SK-N-SH treated with all-trans-retinoic acid at 6 μM for 48 hours (cell line): ENCODE measurements at regions not wholly inside any gene's neighbourhood (a gene's known extent, or its start where the extent isn't known, plus 50 kb on each side); places are given as distances from the start of the nearest gene placed in this dataset.

Source experiments
- ARNTL ChIP-seq: fragments of 450-650 bp; formaldehyde crosslinking; IDR thresholded peaks from 2 replicates; pipeline ENCODE4 v1.5.0; 2020; ENCODE audit warnings: low read depth, mild to moderate bottlenecking, moderate library complexity, borderline replicate concordance
- TF ChIP-seq, protein P1 (sequence below): fragments of 250-450 bp; sonication (Bioruptor Pico); IDR thresholded peaks from 2 replicates; pipeline ENCODE4 v1.8.0; 2020; ENCODE audit warnings: mild to moderate bottlenecking, moderate library complexity, borderline replicate concordance

- TF ChIP-seq, protein P1, sequence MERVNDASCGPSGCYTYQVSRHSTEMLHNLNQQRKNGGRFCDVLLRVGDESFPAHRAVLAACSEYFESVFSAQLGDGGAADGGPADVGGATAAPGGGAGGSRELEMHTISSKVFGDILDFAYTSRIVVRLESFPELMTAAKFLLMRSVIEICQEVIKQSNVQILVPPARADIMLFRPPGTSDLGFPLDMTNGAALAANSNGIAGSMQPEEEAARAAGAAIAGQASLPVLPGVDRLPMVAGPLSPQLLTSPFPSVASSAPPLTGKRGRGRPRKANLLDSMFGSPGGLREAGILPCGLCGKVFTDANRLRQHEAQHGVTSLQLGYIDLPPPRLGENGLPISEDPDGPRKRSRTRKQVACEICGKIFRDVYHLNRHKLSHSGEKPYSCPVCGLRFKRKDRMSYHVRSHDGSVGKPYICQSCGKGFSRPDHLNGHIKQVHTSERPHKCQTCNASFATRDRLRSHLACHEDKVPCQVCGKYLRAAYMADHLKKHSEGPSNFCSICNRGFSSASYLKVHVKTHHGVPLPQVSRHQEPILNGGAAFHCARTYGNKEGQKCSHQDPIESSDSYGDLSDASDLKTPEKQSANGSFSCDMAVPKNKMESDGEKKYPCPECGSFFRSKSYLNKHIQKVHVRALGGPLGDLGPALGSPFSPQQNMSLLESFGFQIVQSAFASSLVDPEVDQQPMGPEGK (CRISPR knock-in tag), result no peak
- TF ChIP-seq ARNTL (CRISPR knock-in tag), result no peak
Measured at GRCh38 chr15:62648954-62649353, 393.6 kb upstream of the TPM1 start.
